ENCODE measurements at regions not wholly inside any gene's neighbourhood (a gene's known extent, or its start where the extent isn't known, plus 50 kb on each side); places are given as distances from the start of the nearest gene placed in this dataset.
A peak's percentile ranks its signal among the peaks of the same experiment; 100 is the strongest.

DNA sequence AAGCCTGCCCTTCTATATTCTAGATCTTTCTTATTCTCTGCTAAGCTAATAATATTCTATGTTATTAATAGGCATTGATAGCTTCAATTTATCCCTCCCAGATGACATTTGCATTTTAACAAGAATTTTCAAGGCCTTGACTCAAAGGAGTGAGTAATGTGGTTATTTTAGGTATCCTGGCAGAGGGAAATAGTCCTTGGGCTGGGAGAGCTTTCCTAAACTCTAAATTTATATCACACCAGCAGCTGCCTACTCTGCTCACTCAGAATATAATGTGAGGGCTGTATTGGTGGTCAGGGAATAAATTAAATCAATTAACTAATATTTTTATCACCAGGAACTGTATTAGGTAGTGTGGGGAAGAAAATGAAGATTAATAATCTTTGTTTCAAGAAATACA lies 74.8 kb upstream of the ADAM23 start:
- DNase-seq: no peak

DNA sequence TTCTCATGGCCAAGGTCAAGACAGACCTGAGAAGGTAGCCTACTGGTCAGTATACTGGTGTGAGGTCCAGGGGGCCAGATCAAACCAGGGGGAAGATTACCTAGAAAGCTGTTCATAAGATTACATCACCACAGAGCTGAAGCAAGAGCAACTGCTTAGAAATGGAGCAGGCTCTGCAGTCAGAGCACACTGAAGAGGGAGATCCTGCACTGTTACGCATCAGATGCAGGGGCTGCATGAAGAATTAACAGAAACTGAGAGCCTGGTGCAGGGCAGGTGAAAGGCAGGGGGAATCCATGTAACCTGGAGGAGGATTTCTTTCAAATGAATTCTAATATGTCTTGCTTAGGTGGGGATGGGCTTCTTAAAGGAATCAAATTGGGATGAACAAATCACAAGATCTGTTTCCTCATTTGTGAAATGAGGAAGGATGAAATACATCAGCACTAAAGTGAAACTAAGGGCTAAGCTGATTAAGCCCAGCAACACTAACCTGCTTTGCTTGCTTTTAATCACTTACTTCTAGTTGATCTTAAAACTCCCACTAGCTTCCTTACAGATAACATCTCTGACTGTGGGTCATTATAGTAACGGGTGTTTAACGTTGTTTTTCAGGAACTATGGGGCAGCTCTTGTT lies 74.3 kb upstream of the ADAM23 start:
- DNase-seq: no peak

DNA sequence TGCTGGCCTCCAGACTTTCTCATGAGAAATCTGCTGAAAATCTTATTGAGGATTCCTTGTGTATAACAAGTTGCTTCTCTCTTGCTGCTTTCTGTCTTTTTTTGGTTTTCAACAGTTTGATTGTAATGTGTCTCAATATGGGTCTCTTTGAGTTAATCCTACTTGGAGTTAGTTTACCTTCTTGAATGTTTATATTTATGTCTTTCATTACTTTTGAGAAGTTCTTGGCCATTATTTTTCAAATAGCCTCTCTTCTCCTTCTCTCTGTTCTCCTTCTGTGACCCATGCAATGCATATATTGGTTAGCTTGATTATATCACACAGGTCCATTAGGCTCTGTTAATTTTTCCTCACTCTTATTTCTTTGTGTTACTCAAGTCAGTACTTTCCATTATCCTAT lies 67.4 kb upstream of the ADAM23 start:
- no peak for DNase-seq

DNA sequence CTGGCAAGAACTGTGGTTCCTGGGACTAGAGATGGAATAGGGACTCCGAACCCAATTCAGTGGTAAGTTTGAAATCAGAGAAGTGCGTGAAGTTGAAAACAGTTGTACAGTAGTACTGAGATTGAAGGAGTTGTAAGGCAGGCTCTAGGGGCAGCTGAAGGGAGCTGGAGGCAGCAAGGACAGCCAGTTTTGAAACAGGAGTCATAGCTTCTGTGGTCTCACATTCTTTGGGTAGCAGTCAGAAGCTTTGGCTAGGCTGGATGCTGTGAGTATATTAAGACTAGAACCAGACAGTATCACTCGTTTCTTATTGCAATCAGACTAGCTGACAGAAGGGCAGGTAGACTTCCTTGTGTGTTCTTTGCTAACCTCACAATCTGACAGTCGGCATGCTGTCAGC lies 64.5 kb upstream of the ADAM23 start:
- DNase-seq: no peak

DNA sequence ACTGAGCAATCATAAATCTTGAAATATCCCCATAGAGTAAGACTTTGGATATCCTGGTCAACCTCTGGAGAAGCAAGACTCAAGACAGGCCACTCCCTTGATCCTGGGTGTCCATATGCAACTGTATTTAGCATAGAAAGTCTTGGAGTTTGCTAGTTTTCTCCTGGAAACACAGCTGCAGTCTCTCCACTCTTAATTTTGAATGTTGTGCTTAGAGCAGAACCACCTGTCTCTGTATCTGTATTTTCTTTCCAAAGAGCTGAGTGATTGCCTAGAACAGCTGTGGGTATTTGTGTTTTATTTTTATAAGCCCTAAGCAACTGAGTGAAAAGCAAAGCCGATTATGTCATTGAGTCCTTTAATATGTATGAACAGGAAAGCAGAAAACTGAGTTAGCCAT lies 64.1 kb upstream of the ADAM23 start:
- no peak for DNase-seq

DNA sequence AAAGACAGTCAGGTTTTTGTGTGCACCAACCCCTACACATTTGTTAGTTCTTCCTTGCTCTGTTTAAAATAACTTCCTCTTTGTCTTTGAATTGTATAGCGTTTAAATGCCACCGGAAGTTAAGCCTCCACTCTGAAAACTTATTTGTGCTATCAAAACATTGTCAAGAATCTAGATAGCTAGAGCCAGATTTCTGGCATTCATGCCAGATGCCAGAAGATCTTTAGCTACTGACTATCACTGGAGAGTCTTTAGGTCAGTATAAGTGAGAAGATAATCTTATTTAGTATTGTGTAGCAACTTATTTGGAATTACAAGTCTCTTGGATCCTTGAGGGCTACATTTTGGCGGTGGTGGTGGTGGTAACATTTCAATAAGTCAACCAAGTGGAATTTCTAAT lies 63.4 kb upstream of the ADAM23 start:
- no peak for DNase-seq

DNA sequence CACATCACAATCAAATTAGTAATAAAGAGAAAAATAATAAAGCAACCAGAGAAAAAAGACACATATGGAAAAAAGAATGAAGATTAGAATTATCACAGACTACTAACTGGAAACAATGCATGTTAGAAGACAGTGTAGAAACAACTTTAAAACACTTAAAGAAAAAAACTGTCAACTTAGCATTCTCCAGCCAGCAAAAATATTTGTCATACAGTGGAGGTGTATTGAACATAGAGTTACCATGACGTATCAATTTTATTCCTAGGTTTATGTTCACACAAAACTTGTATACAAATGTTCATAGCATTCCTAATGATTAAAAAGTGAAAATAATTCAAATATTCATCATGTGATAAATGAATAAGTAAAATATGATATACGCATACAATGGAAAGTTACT lies 61.5 kb upstream of the ADAM23 start:
- DNase-seq: no peak

DNA sequence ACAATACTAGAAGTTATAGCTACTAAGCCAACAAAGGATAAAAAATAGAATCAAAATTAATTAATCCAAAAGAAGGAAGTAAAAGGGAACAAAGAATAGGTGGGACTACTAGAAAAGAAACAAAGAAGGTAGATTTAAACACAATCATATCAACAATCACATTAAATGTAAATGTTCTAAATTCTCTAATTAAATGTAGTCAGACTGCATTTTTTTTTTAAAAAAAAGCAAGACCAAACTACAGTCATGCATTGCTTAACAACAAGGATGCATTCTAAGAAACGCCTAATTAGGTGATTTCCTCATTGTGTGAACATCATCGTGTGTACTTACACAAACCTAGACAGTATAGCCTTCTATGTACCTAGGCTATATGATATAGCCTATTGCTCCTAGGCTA lies 59.7 kb upstream of the ADAM23 start:
- no peak for DNase-seq

DNA sequence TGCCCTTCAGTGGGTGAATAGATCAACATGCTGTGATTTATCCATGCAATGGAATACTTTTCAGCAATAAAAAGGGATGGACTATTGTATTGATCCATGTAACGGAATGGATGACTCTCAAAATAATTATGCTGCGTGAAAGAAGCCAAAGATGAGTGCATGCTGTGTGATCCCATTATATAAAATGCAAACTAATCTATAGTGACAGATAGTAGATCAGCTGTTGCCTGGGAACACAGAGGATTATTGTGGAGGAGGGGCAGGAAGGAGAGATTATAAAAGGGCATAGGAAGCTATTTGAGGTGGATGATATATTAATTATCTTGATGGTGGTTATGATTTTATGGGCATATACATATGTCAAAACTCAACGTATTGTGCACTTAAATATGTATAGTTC lies 55.5 kb upstream of the ADAM23 start:
- no peak for DNase-seq

DNA sequence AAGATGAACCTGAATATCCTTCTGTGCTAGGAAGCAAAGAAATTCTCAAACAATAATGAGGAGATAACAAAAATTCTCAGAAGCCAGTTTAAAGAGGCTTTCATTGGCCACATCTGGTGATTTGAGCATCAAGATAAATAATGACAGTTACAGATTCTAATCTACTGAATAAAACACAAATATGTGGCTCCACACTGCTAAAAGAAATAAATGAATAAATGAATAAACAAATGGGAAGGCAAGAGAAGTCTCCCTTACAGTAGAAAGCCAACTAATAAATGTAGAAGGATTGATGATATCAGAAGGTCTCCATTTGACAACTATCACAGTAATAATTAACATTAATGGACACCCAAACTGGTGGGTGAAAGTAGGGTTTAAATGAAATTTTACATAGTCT lies 54.6 kb upstream of the ADAM23 start:
- no peak for DNase-seq

DNA sequence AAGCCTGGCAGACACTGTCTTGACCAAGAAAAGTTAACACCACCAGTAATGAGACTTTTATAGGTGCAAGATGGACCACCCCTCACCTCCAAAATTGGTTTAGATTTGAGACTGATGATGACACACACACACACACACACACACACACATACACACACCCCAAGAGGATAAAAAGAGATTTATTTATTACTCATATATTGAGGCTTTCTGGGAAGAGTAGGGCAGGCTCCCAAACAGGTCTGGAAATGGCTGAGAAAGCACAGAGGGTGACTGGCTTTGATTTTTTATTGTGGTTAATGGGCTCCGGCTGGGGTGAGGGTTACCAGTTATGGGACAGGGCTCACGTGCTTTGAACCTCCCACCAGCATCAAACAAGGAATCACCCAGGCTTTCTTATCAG lies 54.2 kb upstream of the ADAM23 start:
- DNase-seq: no peak

DNA sequence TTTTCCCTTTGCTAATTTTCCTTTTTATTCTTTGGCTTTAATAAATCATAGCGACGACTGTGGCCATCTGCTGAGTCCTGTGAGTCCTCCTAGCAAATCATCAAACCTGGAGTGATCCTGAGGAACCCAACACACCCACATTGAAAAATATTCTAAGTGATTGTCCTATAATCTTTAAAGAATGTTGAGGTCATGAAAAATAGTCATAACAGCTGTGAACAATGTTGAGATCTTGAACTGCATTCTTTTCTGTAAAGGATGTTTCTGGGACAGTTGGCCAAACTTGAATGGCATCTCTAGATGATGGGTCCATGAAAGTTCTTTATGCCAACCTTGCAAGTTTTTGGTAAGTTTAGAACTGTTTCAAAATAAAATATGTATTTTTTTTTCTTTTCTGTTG lies 53.2 kb upstream of the ADAM23 start:
- no peak for DNase-seq

DNA sequence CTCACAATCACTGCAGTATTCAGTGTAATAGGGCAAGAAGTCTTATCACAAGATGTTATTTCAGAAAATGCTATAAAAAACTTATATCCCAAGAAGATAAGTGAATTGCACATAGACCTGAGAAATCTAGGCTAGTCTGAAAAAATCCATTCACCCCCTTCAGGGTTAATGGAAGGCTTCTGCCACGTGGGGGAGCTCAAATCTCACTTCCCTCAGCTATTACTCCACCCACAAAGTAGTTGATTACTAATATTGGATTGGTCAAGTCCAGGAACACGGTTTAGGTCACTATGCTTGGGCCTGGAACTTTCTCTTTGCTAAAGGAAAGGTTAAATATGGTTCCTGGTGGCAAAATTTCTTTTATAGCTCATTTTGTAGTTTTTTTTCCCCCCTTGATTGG lies 51.2 kb upstream of the ADAM23 start:
- peak; percentile 22 for DNase-seq

Data from CD4-positive, alpha-beta T cell treated with Interleukin-17A for 1 hour (primary cell).